Stimulated activated CD8-positive, alpha-beta memory T cell treated with anti-CD3 and anti-CD28 coated beads, Interleukin-12 subunit alpha, Interleukin-12 subunit beta, amount 100 ng/mL, for 24 hours (primary cell): ENCODE measurements at regions not wholly inside any gene's neighbourhood (a gene's known extent, or its start where the extent isn't known, plus 50 kb on each side); places are given as distances from the start of the nearest gene placed in this dataset.
A peak's percentile ranks its signal among the peaks of the same experiment; 100 is the strongest.
"Not testable (repeated sequence)": the region's sequence is repeated elsewhere in the genome, so short reads cannot be mapped to it uniquely, and the experiment has no call there.

Experiments used
- DNase-seq: peaks from one replicate; pipeline ENCODE4 v3.0.0-alpha.2; 2020; ENCODE audit errors: extremely low read depth

- DNase-seq, result peak; percentile 87
Observed at GRCh38 chr1:25022361-25023189, 92.5 kb upstream of the RUNX3 start.

- no peak for DNase-seq
Observed at GRCh38 chr1:25021591-25022215, 91.6 kb upstream of the RUNX3 start.

GRCh38 chr1:25020851-25021590, 90.9 kb upstream of the RUNX3 start:
- DNase-seq, result no peak

GRCh38 chr1:25020173-25020845, 90.2 kb upstream of the RUNX3 start:
- DNase-seq, result no peak

GRCh38 chr1:25019337-25020172, 89.5 kb upstream of the RUNX3 start:
- no peak for DNase-seq

GRCh38 chr1:25018943-25019336, 88.9 kb upstream of the RUNX3 start:
- DNase-seq, result no peak

- DNase-seq, result no peak
Observed at GRCh38 chr1:25018110-25018735, 88.1 kb upstream of the RUNX3 start.

- no peak for DNase-seq
Observed at GRCh38 chr1:25017436-25018109, 87.5 kb upstream of the RUNX3 start.

GRCh38 chr1:25012966-25013962, 83.2 kb upstream of the RUNX3 start:
- no peak for DNase-seq

GRCh38 chr1:25011943-25012638, 82.0 kb upstream of the RUNX3 start:
- no peak for DNase-seq

GRCh38 chr1:25011275-25011674, 81.2 kb upstream of the RUNX3 start:
- no peak for DNase-seq

- DNase-seq, result no peak
Observed at GRCh38 chr1:25009671-25010262, 79.7 kb upstream of the RUNX3 start.

GRCh38 chr1:25008192-25008485, 78.1 kb upstream of the RUNX3 start:
- DNase-seq, result no peak

GRCh38 chr1:25007390-25008191, 77.5 kb upstream of the RUNX3 start:
- not testable (repeated sequence) for DNase-seq

GRCh38 chr1:25006770-25007169, 76.7 kb upstream of the RUNX3 start:
- no peak for DNase-seq

- no peak for DNase-seq
Observed at GRCh38 chr1:25004355-25004754, 74.3 kb upstream of the RUNX3 start.

- no peak for DNase-seq
Observed at GRCh38 chr1:25003457-25004190, 73.5 kb upstream of the RUNX3 start.
